IMR-90 (cell line): ENCODE measurements at regions not wholly inside any gene's neighbourhood (a gene's known extent, or its start where the extent isn't known, plus 50 kb on each side); places are given as distances from the start of the nearest gene placed in this dataset.

Source experiments
- CHD1 ChIP-seq: IDR thresholded peaks from 2 replicates; pipeline ENCODE4 v1.6.1; 2012; ENCODE audit warnings: low read depth, low read length, improper control_type of control experiment
- CTCF ChIP-seq: conservative IDR thresholded peaks from 2 replicates; pipeline ENCODE4 v1.5.1; 2012; ENCODE audit warnings: mild to moderate bottlenecking, low read depth, low read length, improper control_type of control experiment
- MAFK ChIP-seq: IDR thresholded peaks from 2 replicates; pipeline ENCODE4 v1.6.1; 2012; ENCODE audit warnings: low read depth, low read length, improper control_type of control experiment
- MAZ ChIP-seq: IDR thresholded peaks from 2 replicates; pipeline ENCODE4 v1.6.1; 2012; ENCODE audit warnings: low read depth, mild to moderate bottlenecking, low read length, improper control_type of control experiment, moderate library complexity, borderline replicate concordance
- MXI1 ChIP-seq: IDR thresholded peaks from 2 replicates; pipeline ENCODE4 v1.6.1; 2012; ENCODE audit warnings: low read depth, mild to moderate bottlenecking, low read length, moderate library complexity, borderline replicate concordance
- NFE2L2 ChIP-seq: fragments of 150-350 bp; IDR thresholded peaks from 2 replicates; pipeline ENCODE4 v1.6.1; 2016; ENCODE audit warnings: low read depth, mild to moderate bottlenecking, low read length
- POLR2A ChIP-seq: IDR thresholded peaks from 2 replicates; pipeline ENCODE4 v1.6.1; 2012; ENCODE audit warnings: mild to moderate bottlenecking, low read depth, low read length
- RCOR1 ChIP-seq: IDR thresholded peaks from 2 replicates; pipeline ENCODE4 v1.6.1; 2012; ENCODE audit warnings: mild to moderate bottlenecking, low read length, improper control_type of control experiment; ENCODE audit not compliant: insufficient replicate concordance
- RFX5 ChIP-seq: IDR thresholded peaks from 2 replicates; pipeline ENCODE4 v1.8.0; 2012; ENCODE audit warnings: low read depth, mild to moderate bottlenecking, low read length, moderate library complexity
- SMC3 ChIP-seq: fragments of 150-350 bp; IDR thresholded peaks from 2 replicates; pipeline ENCODE4 v1.6.1; 2016; ENCODE audit warnings: low read depth, mild to moderate bottlenecking, antibody characterized with exemption, low read length, moderate library complexity
- TF ChIP-seq, protein P1 (sequence below): fragments of 150-350 bp; IDR thresholded peaks from 2 replicates; pipeline ENCODE4 v1.6.1; 2017; ENCODE audit warnings: mild to moderate bottlenecking, antibody characterized with exemption, low read length, low read depth

GRCh38 chr1:187143783-187144182, 315.0 kb downstream of the PLA2G4A start:
- no peak for TF ChIP-seq CTCF
- TF ChIP-seq MAFK, result no peak
- TF ChIP-seq, protein P1, sequence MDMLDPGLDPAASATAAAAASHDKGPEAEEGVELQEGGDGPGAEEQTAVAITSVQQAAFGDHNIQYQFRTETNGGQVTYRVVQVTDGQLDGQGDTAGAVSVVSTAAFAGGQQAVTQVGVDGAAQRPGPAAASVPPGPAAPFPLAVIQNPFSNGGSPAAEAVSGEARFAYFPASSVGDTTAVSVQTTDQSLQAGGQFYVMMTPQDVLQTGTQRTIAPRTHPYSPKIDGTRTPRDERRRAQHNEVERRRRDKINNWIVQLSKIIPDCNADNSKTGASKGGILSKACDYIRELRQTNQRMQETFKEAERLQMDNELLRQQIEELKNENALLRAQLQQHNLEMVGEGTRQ, result no peak
- no peak for TF ChIP-seq POLR2A
- no peak for TF ChIP-seq RFX5
- no peak for TF ChIP-seq SMC3
- no peak for TF ChIP-seq MXI1
- no peak for TF ChIP-seq NFE2L2
- TF ChIP-seq CHD1, result no peak
- TF ChIP-seq RCOR1, result no peak
- TF ChIP-seq MAZ, result no peak
